HK-2 (cell line): ENCODE measurements at regions not wholly inside any gene's neighbourhood (a gene's known extent, or its start where the extent isn't known, plus 50 kb on each side); places are given as distances from the start of the nearest gene placed in this dataset.

Source experiments
- DNase-seq: peaks from one replicate; pipeline ENCODE4 v3.0.0-alpha.2; 2018; ENCODE audit not compliant: unreplicated experiment

DNA sequence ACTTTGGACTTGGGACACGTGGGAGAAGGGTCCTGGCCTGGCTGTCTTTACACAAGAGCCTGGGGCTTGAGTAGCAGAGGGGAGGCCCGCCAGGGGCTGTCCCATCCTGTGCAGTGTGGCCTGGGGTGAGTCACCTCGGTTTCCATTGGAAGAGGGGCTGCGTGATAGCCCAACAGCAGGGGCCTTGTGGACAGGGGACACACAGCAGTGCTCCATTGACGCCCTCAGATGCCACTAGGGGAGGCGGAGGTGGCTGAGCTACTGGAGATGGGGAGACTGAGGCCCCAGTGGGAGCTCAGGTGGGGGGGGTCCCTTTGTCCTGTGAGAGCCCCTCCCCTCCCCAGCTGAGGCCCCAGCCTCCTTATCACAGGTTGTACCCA lies 50.0 kb upstream of the RNU6ATAC start:
- no peak for DNase-seq

DNA sequence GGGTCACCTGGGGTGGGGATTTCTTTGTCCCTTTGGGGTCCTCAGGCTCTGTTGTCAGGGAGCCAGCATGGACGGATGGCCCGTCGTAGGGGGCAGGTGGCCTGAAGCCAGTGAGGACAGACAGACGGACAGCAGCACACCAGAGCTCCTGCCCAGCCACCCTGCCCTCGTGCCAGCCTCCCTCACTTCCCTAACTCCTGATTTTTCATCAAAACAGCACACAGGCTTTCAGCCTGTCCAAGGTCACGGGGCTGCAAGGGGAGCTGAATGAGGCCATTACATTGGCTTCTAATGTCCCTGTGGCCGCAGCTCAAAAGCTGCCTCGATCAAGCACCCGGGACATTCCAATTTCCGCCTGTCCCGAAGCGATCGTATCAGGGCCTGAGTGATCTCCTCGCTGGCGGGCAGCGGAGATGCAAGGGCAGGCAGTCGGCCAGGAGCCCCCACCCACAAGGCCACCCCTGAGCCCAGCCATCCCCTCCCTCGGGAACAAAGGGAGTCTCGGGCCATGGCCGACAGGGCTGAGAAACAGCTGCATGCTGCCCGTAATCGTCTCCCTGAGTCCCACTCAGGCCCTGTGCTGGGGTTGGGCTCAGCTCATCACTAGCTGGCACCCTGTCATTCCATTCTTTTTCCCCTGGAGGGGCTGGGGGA lies 50.5 kb upstream of the RNU6ATAC start:
- no peak for DNase-seq

DNA sequence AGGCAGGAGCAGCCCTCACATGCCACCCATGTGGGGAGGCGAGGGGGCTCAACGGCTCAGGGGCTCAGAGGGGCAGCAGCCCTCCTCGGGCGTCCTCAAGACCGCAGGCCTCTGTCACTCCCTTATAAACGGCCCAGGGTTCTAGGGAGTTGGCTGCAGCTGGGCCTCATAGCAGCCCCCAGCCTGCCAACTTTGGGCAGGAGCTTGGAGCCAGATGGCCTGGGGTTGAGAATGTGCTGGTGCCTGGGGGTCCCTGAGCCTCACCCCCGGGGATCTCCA lies 51.0 kb upstream of the RNU6ATAC start:
- DNase-seq = no peak

DNA sequence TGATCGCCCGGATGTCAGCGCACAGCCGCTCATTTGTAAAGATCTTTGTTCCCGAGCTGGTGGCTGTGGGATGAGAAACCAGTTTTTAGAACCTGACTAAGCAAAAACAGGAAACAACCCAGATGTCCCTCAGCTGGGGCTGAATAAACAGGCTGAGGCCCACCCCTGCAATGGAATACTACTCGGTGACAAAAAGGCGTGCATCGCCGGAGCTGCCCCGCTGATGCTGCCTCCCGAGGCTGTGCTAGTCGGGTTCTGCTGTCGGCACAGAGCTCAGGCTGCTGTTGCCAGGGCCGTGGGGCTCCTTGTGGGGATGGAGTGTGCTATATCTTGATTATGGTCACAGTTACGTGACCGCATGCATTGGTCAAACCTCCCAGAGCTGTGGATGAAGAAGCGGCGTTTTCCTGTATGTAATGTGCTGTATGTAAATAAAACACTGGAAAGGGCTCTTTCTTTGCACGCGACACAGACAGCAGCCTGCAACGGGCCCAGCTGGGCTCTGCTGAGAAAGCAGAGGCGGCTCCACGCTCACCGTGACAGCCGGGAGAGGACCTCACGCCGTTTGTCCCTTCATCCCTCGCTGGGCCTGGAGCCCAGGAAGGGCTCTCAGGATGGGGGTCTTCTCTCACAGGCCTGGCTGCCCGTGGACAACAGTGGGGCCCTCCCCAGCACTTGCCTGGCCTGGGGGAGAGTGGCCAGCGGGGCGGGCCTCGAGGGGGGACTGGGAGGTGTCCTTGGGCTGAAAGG lies 51.5 kb upstream of the RNU6ATAC start:
- no peak for DNase-seq

DNA sequence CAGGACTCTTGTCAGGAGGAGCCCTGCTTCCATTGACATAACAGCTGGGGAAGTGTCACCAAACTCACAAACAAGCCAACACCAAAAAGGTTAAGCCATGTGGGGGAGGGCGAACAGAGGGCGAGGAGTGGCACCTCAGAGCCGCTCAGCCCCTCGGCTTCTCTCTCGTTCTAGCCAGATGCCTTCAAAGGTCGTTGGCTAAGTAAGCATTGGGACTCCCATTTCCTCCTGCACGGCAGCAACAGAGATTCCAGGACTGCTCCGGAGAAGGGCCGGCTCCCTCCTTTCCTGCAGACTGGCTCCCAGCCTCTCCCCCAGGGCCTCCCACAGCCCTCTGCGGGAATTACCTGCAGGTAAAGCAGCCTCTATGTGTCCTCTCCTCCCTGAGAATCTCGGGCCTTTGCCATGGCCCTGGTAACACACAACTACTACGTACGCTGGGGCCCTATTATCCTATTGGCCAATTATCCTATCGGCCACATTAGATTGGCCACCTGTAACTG lies 52.1 kb upstream of the RNU6ATAC start:
- no peak for DNase-seq

DNA sequence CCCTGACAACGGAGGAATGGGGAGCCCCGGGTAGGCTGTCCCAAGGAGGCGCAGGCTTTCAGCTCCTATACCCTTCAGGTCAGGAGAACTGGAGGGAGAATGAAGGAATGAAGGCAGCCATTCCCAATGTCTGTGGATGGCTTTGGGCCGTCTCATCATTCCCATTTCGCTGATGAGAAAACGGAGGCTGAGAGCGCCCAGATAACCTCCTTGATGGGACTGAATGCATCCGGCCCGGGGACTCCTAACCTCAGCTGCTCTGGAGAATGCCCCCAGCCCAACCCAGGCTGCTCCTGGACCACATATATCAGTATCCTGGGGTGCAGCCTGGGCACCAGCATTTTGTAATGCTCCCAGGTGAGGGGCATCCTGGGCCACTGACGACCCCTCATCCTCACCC lies 52.6 kb upstream of the RNU6ATAC start:
- DNase-seq = no peak

DNA sequence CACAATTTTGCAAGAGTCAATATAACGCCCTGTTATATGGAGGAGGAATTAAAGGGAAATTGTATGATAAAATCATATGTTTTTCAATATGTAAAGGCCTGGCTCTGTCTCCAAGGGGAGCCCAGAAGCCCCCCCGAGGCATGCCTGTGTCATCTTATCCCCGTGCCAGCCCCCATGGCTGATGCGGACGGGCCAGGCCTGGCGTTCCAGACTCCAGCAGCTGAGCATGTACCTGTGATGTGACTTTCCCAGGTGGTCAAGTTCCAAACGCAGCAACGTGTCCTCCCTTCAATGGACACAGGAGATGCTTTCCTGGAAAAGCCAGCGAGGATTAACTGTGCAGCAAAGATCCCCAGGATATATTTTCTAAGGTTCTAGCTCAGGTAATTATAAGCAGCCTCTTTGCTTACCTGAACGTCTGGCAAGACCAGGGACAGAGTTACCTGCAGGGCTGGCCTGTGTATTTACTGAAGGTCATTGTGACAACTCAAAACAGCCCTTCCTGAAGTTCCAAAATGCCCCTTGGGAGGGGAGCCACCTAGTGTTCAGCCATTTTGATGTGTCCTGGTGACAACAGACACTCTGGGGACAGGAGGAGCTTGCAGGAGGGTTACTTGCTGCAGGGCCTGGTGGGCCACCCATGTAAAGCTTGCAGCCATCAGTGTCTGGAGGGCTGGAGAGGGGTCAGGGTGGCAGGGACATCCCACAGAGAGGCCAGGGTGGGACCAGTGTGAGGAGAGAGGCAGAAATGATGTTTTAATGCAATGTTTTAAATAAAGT lies 53.3 kb upstream of the RNU6ATAC start:
- DNase-seq = no peak

DNA sequence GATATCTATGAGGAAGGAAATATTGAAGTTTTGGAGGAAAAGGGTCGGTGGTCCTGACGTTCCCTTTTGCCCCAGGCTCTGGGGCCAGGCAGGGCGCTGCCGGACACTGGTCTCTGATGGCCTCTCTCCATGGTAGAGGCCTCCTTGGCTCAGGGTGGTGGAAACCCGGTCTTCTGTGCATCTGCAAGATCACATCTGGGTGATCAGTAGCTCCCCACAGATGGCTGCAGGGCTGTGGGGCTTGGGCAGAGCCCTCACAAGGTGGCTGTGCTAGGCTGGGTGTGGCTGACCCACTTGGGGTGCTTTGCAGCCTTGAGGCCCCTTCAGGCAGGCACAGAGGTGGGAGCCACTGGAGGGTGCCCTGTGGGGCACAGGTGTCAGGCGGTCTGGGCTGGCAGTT lies 53.9 kb upstream of the RNU6ATAC start:
- DNase-seq = no peak

DNA sequence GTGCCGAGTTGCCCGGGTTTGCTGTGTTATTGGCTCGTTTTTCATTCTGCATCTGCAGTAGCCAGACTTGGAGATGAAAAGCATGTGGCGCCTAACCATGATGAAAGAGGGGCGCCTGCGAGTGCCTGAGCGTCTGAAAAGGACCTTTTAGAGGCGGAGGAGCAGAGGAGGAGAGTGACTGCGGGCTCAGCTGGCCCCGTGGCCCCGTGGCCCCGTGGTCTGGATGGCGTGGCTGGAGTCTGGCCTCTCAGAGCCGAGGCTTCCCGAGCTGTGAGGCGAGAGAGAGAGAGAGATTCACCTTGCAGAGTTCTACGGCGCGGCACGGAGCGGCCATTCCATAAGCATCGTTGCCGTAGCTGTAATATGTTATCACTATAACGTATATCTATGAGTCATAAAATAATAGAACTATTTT lies 55.3 kb upstream of the RNU6ATAC start:
- no peak for DNase-seq

DNA sequence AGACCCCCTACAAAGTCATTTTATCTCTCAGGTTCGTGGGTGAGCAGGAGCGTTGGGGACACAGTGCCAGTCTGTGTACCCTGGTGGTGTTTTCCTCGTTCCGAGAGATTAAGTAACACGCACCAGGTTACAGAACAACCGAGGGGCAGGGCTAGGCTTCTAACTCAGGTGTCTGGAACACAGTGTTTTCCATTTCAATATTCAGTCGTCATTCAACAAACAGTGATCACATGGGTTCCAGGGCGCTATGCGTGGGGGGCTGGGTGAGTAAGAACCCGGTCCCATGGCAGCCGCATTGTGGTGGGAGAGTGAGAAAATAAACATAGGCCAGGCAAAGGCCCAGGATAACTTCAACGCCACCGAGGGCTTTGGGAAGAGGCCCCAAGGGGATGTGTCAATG lies 55.9 kb upstream of the RNU6ATAC start:
- no peak for DNase-seq

DNA sequence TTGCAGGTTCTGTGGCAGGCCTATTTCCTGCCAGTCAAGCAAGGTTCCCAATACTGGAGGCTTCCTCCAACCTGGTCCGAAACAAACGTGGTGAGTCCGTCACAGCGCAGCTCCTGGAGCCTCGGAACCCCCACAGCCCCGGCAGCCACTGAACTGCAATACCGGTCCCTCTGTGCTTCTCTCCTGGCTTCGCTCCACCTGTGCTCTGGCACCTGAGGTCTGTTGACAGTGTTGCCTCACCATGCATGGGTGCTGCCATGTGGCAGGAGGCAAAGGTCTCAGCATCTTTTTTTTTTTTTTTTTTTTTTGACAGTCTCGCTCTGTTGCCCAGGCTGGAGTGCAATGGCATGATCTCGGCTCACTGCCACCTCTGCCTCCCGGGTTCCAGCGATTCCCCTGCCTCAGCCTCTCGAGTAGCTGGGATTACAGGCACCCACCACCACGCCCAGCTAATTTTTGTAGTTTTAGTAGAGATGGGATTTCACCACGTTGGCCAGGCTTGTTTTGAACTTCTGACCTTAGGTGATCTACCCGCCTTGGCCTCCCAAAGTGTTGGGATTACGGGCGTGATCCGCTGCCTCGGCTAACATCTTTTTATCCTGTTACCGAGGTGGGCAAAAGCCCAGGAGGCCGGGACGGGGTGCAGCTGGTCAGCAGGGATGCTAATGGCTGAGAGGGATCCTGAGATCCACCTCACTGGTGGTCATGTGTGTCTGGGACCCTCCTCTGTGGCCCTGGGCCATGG lies 57.1 kb upstream of the RNU6ATAC start:
- DNase-seq = no peak

DNA sequence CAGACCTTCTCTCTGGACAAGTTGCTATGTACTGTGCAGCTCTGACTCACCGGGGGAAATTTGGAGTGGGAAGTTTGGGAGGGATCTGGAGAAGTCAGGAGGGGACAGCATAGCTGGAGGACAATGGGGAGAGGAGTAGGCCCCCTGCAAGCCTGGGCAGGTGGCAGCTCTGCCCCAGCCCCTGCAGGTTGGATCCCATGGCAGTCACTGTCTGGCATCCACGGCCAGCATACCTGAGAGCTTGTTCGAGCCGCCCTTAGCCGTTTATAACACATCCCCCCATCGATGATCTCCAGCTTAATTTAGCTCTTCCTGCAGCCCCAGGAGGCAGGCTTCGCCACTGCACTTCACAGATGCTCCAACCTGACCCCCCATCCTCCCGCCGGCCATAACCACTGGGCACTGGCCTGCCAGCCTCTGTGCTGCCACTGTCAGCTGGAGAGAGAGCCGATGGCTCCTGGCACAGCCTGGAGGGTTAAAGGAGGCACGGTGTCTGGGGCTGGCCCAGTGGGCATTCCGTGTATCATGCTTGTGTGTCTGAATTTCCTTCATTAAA lies 57.7 kb upstream of the RNU6ATAC start:
- DNase-seq = no peak

DNA sequence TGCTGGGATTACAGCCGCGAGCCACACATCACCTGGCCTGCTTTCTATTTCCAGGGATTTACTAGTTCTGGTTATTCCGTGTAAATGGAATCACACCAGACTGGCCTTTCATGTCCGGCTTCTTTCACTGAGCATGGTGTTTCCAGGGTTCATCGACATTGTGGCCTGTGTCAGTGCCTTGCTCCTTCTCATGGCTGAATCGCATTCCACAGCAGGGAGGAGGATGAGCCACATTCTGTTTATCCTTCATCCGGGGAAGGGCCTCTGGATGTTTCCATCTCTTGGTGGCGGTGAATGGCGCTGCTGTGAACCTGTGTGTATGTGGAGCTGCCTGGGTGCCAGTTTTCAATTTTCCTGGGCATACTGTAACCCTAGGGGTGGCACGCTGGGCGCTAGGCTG lies 58.7 kb upstream of the RNU6ATAC start:
- no peak for DNase-seq

DNA sequence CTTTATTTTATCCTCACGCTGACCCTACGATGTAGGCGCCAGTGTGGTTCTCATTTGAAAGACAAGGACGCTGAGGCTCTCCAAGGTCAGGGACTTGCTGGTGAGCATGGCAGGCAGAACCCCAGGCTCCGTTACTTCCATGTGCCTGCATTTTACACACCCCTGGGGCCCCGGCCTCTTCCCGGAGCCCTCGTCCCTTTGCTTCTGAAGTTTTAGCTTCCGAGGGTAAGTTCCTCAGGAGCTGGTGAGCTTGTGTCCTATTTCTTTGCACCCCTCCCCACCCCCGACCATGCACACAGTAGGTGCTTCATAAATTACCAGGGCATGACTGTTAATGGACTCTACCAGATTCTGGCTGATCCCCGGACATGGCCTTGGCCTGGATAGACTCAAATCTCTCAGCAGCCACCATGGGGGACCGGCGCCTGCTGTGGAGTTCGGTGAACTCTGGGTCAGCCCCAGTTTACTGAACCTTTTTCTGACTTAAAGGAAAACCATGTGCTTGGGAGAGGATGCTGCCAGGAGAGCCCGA lies 59.3 kb upstream of the RNU6ATAC start:
- no peak for DNase-seq

DNA sequence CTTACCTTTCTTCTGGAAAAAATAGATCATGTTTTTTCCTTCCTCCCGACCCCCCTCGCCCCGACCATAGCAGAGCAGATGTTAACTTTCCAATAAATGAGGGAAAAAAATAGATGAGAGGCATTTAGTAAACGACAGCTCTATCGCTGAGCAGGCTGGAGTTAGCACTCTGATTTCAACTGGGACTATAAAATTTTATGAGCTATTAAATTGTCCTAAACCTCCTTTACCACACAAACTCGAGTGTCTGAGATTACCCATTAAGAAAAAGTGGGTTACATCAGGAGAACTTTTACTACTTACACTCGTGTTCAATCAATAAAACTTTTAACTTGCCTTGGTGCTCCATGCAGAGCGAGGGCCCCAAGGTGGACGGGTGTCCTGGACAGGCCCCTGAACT lies 59.8 kb upstream of the RNU6ATAC start:
- DNase-seq = no peak

DNA sequence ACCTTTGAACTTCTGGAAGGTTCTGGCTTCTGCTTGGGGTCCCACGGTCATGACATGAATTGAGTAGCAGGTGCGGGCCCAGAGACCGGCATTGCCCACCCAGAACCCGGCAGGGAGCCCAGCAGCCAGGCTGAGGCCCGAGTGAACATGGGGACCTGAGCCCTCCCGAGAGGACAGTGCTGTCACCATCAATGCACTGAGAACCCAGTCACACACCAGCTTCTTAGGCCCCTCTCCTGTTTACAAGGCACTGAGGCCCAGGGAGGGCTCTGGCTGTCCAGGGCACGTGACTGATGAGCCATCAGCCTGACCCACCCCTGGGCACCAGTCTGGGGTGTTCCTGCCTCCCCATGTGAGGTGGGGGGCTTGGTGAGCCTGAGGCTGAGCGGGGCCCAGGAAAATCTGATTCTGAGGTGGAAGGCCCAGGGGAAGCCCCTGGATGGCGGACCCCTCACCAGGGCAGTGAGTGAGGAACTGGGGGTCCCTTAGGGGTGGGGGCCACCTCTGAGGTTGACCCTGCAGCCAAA lies 60.3 kb upstream of the RNU6ATAC start:
- DNase-seq = no peak

DNA sequence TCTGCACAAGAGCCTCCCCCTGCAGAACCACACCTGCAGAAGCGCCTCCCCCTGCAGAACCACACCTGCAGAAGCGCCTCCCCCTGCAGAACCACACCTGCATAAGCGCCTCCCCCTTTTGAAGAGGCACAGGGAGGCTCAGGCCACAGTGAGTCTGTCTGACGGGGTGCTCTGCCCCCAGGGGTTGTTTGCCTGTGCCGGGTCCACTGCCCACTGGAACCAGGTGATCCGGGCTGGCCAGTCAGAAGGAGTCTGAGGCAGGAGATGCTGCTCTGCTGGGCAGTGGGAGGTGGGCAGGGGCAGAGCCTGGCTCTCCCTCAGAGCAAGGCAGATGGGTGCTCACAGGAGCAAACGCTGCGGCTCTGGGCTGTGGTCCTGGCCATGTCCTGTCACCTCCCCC lies 60.8 kb upstream of the RNU6ATAC start:
- no peak for DNase-seq

DNA sequence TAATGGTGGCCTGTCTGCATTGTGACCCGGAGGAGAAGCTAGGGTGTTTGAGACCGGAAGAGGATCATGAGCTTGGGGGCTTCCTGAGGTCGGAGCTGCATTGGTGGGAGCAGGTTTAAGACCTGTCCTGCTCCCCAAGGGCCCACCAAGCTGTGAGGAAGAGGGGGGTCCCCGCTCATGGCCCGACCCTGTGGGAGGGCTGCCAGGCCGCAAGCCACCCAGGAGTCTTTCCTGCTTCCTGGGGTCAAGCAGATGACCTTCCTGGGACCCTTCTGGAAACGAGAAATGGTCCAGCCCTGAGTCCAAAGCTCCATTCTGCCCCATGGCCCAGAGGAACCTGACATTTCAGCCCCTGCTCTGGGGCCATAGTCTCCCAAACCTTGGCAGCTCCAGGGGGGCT lies 61.5 kb upstream of the RNU6ATAC start:
- DNase-seq = no peak

DNA sequence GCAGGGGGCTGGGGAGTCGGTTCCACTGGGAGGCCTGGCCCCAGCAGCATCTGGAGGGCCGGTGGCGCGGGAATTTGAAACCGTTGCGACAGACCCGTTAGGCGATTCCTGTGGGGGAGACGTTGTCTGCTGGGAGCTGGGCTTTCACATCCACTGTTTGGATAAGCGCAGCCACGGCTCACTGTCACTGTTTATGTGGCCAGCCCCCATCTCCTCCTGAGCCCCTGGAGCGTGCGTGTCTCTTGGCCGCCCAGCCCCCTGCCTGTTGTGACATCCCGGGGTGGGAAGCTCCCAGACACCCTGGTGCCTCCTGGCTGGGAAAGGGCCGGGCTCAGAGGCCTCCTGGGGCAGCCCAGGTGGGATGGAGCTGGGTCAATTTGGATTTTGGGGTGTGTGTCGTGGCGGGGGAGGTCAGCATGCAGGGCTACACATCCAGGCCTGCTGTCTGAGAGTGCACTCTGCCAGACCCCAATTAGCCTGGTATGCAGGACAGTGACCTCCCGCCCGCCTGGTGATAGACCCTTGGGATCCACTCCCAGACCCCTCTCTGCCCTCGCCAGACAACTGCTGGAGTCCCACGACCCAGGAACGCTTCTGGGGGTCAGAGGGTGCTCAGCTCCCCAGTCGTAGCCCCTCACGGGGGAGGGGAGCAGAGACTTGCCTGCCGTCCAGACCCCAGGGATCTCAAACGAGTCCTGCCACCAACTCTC lies 62.0 kb upstream of the RNU6ATAC start:
- DNase-seq = no peak

DNA sequence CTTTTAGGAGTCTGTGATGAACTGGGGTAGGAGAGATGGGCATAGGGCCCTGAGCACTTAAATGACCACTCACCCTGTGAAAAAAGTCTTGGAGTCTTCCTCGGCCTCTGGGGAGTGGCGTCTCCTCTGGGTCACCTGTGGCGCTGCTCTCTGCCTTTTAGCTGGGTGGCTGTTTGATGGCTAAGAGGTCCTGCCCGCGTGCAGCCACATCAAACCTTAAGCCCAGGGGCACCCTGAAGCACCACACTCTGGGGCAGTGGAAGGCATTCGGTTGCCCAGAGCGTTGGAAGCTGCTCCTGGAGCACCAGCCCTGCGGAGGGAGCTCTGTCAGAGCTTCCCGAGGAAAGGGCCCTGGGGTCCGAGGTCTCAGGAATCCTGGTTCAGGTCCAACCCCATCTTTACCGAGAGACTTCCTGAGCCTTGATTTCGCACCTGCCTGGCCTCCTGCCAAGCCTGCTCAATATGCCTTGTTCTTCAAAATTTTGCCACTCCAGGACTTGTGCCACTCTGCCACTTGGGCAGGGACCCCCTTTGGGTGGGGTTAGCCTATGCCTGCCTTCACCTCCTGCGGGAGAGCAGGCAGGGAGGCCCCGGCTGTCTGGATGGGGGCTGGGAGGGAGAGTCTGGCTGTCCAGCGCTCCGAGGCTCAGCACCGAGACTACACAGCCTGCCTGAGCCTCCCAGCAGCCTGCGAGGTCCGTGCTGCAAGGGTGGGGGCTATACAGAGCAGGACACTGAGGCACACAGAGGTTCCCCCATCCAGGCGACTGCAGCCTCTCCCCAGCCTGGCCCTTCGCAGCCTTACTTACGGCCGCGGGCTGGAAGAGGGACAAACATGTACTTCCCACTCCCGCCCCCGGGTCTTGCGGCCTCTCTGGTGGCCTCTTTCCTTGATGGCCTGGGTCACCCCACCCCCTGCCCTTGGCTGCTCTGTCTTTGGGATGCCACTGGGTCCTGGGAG lies 63.4 kb upstream of the RNU6ATAC start:
- DNase-seq = no peak
